ENCODE measurements at regions not wholly inside any gene's neighbourhood (a gene's known extent, or its start where the extent isn't known, plus 50 kb on each side); places are given as distances from the start of the nearest gene placed in this dataset.

- TF ChIP-seq TEF (CRISPR knock-in tag; IDR thresholded peaks at IDR 0.05) (no peak), PHF21A (CRISPR knock-in tag; IDR thresholded peaks at IDR 0.05) (no peak), JUND (CRISPR knock-in tag; IDR thresholded peaks at IDR 0.05) (no peak), JUN (CRISPR knock-in tag; IDR thresholded peaks at IDR 0.05) (no peak), ZNF292 (CRISPR knock-in tag; IDR thresholded peaks at IDR 0.05; ENCODE audit: borderline replicate concordance, low read depth) (no peak), FOSL1 (CRISPR knock-in tag; IDR thresholded peaks at IDR 0.05; ENCODE audit: borderline replicate concordance) (no peak), KMT2B (CRISPR knock-in tag; IDR thresholded peaks at IDR 0.05) (no peak)
Observed at GRCh38 chr12:13724136-13724535, 257.3 kb downstream of the GRIN2B start.

Measured in HepG2 (cell line).